ENCODE measurements at regions not wholly inside any gene's neighbourhood (a gene's known extent, or its start where the extent isn't known, plus 50 kb on each side); places are given as distances from the start of the nearest gene placed in this dataset.
"Not testable (repeated sequence)": the region's sequence is repeated elsewhere in the genome, so short reads cannot be mapped to it uniquely, and the experiment has no call there.

DNA sequence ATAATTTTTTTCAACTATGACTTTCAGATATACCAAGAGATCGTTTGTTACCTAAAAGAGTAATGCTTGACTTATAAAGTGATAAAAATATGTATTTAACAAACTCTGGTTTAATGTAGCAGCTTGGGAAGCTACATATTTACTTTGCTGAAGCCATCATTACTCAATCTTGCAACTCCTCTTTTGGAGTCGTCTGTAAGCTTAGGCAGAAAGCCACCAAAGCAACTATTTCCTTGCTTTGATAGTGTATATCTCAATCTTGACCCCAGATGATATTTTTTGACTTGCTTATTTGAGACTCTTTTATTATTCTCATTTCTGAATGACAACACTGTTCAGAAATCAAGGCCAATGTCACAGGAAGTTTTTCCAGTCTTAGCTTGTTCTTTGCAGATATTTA is 183.0 kb downstream of the SAMD5 start:
- Mint-ChIP-seq H3K27ac (no peak overlapping the region), H3K27me3 (ENCODE audit: low read depth in 2 of 2) (no peaks in the 10 kb centered on the region), H3K4me1 (no peaks in the 10 kb centered on the region), H3K36me3 (no peaks in the 10 kb centered on the region), H3K4me3 (no peak overlapping the region), H3K9me3 (peaks cover 3 to 4% of the 10 kb centered on the region in 2 donors)
- TF ChIP-seq CTCF (IDR thresholded peaks at IDR 0.05) = no peak
- WGBS (ENCODE audit: insufficient coverage) = 80% methylated on average over 1 of the region's 2 CpGs
- no peaks in the 10 kb centered on the region for H3K9me3 ChIP-seq (ENCODE audit: control insufficient read depth, insufficient read depth, low read length)
- intact Hi-C loops (cut with micrococcal nuclease) = no loop called here
- ATAC-seq (no peak), DNase-seq (no peak)
- no peak overlapping the region for H3K4me3 ChIP-seq (ENCODE audit: low read length)
- H3K27me3 ChIP-seq (ENCODE audit: control insufficient read depth, insufficient read depth, low read length) = no peaks in the 10 kb centered on the region
- no peak overlapping the region for H3K27ac ChIP-seq (ENCODE audit: low read length)
- no peaks in the 10 kb centered on the region for H3K36me3 ChIP-seq (ENCODE audit: control insufficient read depth, insufficient read depth, low read length)
- no peaks in the 10 kb centered on the region for H3K4me1 ChIP-seq (ENCODE audit: control insufficient read depth, insufficient read depth, low read length)

DNA sequence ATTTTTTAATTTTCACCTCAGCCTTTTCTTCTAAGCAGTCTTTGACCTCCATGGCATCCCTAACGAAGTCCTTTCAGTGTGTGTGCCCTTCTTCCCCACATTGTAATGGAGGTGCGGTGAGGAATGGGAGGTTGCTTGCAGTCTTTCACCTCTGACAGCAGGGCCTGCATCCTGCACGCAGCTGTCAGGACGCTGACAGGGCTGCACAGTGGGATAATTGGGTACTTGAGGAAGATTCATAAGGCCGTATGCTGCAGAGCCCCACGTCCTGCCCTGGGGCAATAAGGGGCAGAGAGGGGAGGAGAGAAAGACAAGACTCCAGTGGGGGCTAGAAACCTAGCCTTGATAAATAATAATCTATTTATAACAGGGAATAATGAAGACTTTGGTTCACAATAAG is 184.7 kb downstream of the SAMD5 start:
- Mint-ChIP-seq H3K9me3 (peaks cover 3 to 6% of the 10 kb centered on the region in 2 donors), H3K4me3 (no peak overlapping the region), H3K36me3 (no peaks in the 10 kb centered on the region), H3K4me1 (no peaks in the 10 kb centered on the region), H3K27me3 (ENCODE audit: low read depth in 2 of 2) (no peaks in the 10 kb centered on the region), H3K27ac (no peak overlapping the region)
- ATAC-seq (no peak), DNase-seq (no peak)
- no peak for TF ChIP-seq CTCF (IDR thresholded peaks at IDR 0.05)
- Histone ChIP-seq H3K9me3 (ENCODE audit: control insufficient read depth, insufficient read depth, low read length) (no peaks in the 10 kb centered on the region), H3K4me3 (ENCODE audit: low read length) (no peak overlapping the region), H3K27ac (ENCODE audit: low read length) (no peak overlapping the region), H3K36me3 (ENCODE audit: control insufficient read depth, insufficient read depth, low read length) (no peaks in the 10 kb centered on the region), H3K4me1 (ENCODE audit: control insufficient read depth, insufficient read depth, low read length) (no peaks in the 10 kb centered on the region), H3K27me3 (ENCODE audit: control insufficient read depth, insufficient read depth, low read length) (no peaks in the 10 kb centered on the region)
- 76% methylated on average over 5 of the region's 6 CpGs for WGBS (ENCODE audit: insufficient coverage)
- intact Hi-C loops (cut with micrococcal nuclease) = no loop called here

DNA sequence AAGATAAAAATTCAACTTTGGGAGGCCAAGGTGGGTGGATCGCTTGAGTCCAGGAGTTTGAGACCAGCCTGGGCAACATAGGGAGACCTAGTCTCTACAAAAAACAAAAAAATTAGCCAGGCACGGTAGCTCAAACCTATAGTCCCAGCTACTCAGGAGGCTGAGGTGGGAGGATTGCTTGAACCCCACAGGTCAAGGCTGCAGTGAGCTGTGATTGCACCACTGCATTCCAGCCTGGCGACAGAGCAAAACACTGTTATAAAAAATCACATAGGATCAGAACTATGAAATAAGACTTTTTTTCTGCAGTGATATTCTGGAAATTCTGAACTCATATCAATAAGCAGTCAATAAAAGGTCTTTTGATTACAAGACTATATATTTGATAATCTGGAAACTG is 186.1 kb downstream of the SAMD5 start:
- H3K36me3 Mint-ChIP-seq; H3K4me1 Mint-ChIP-seq; H3K27me3 ChIP-seq (ENCODE audit: control insufficient read depth, insufficient read depth, low read length); H3K9me3 ChIP-seq (ENCODE audit: control insufficient read depth, insufficient read depth, low read length); ATAC-seq; H3K27me3 Mint-ChIP-seq (ENCODE audit: low read depth in 2 of 2); H3K27ac Mint-ChIP-seq; H3K9me3 Mint-ChIP-seq; intact Hi-C loops (cut with micrococcal nuclease); H3K4me3 Mint-ChIP-seq; H3K4me1 ChIP-seq (ENCODE audit: control insufficient read depth, insufficient read depth, low read length); DNase-seq; H3K4me3 ChIP-seq (ENCODE audit: low read length); H3K27ac ChIP-seq (ENCODE audit: low read length); H3K36me3 ChIP-seq (ENCODE audit: control insufficient read depth, insufficient read depth, low read length): not testable (repeated sequence)
- WGBS (ENCODE audit: insufficient coverage) = 94% methylated on average over 3 of the region's 3 CpGs

- Histone ChIP-seq H3K27me3 (ENCODE audit: control insufficient read depth, insufficient read depth, low read length) (no peaks in the 10 kb centered on the region), H3K4me3 (ENCODE audit: low read length) (no peak overlapping the region), H3K27ac (ENCODE audit: low read length) (no peak overlapping the region), H3K9me3 (ENCODE audit: control insufficient read depth, insufficient read depth, low read length) (no peaks in the 10 kb centered on the region), H3K4me1 (ENCODE audit: control insufficient read depth, insufficient read depth, low read length) (no peaks in the 10 kb centered on the region), H3K36me3 (ENCODE audit: control insufficient read depth, insufficient read depth, low read length) (no peaks in the 10 kb centered on the region)
- H3K27ac Mint-ChIP-seq = no peak overlapping the region
- peaks cover 4 to 5% of the 10 kb centered on the region in 2 donors for H3K9me3 Mint-ChIP-seq
- intact Hi-C loops (cut with micrococcal nuclease) = no loop called here
- DNase-seq = no peak
- ATAC-seq = no peak
- H3K4me3 Mint-ChIP-seq = no peak overlapping the region
- no peaks in the 10 kb centered on the region for H3K36me3 Mint-ChIP-seq
- no peak for TF ChIP-seq CTCF (IDR thresholded peaks at IDR 0.05)
- no peaks in the 10 kb centered on the region for H3K27me3 Mint-ChIP-seq (ENCODE audit: low read depth in 2 of 2)
- 71% methylated on average over 1 of the region's 1 CpG for WGBS (ENCODE audit: insufficient coverage)
- no peaks in the 10 kb centered on the region for H3K4me1 Mint-ChIP-seq
Measured at GRCh38 chr6:147695819-147696218, 187.3 kb downstream of the SAMD5 start.
